Liver (tissue), 3 donors: ENCODE measurements at regions not wholly inside any gene's neighbourhood (a gene's known extent, or its start where the extent isn't known, plus 50 kb on each side); places are given as distances from the start of the nearest gene placed in this dataset.

Source experiments
- NR2F2 ChIP-seq: IDR thresholded peaks from 2 replicates; pipeline ENCODE4 v1.6.1; 2016; ENCODE audit warnings: antibody characterized with exemption
- REST ChIP-seq: IDR thresholded peaks from 2 replicates; pipeline ENCODE4 v1.6.1; 2016; ENCODE audit warnings: antibody characterized with exemption, mild to moderate bottlenecking
- RXRA ChIP-seq, 2 donors: IDR thresholded peaks; 2 replicates each; pipeline ENCODE4 v1.6.1; 2017 to 2018; ENCODE audit warnings: antibody characterized with exemption in 2 of 2, mild to moderate bottlenecking in 1 of 2
- SP1 ChIP-seq: IDR thresholded peaks from 2 replicates; pipeline ENCODE4 v1.6.1; 2018; ENCODE audit warnings: antibody characterized with exemption, mild to moderate bottlenecking
- TAF1 ChIP-seq: conservative IDR thresholded peaks from 2 replicates; pipeline ENCODE4 v1.6.1; 2016; ENCODE audit warnings: antibody characterized with exemption, mild to moderate bottlenecking
- TF ChIP-seq, protein P1 (sequence below): fragments of 150-350 bp; IDR thresholded peaks from 2 replicates; pipeline ENCODE4 v1.5.1; 2017; ENCODE audit warnings: improper control_type of control experiment, low read depth, low read length; ENCODE audit not compliant: missing input control
- TF ChIP-seq, protein P2 (sequence below): IDR thresholded peaks from 2 replicates; pipeline ENCODE4 v1.6.1; 2016; ENCODE audit warnings: antibody characterized with exemption
- donor health status: healthy.
- donor health status: healthy.

DNA sequence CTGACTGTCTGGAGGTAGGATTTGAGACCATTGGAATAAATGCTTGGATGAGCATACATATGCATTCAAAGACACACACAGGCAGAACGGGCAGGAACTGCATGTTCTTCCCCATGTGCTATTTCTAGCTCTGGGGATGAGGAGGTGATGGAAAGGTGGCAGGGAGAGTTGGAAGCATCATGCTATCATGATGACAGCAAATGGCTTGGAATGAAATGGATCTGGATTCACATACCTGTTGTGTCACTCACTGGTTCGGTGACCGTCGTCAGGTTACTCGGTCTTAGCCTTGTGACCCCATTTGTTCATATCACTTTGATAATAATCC is 627.9 kb upstream of the KIRREL3 start:
- TF ChIP-seq, protein P1, sequence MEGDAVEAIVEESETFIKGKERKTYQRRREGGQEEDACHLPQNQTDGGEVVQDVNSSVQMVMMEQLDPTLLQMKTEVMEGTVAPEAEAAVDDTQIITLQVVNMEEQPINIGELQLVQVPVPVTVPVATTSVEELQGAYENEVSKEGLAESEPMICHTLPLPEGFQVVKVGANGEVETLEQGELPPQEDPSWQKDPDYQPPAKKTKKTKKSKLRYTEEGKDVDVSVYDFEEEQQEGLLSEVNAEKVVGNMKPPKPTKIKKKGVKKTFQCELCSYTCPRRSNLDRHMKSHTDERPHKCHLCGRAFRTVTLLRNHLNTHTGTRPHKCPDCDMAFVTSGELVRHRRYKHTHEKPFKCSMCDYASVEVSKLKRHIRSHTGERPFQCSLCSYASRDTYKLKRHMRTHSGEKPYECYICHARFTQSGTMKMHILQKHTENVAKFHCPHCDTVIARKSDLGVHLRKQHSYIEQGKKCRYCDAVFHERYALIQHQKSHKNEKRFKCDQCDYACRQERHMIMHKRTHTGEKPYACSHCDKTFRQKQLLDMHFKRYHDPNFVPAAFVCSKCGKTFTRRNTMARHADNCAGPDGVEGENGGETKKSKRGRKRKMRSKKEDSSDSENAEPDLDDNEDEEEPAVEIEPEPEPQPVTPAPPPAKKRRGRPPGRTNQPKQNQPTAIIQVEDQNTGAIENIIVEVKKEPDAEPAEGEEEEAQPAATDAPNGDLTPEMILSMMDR: no peak
- no peak for TF ChIP-seq SP1
- TF ChIP-seq RXRA (IDR thresholded peaks at IDR 0.05): no peak
- no peak for TF ChIP-seq NR2F2
- no peak for TF ChIP-seq TAF1
- TF ChIP-seq, protein P2, sequence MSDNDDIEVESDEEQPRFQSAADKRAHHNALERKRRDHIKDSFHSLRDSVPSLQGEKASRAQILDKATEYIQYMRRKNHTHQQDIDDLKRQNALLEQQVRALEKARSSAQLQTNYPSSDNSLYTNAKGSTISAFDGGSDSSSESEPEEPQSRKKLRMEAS: no peak
- no peak for TF ChIP-seq REST
